Endothelial cell of umbilical vein (primary cell): ENCODE measurements at regions not wholly inside any gene's neighbourhood (a gene's known extent, or its start where the extent isn't known, plus 50 kb on each side); places are given as distances from the start of the nearest gene placed in this dataset.

Source experiments
- BruUV-seq: library from RNA; stranded (reverse); fragments of 400-500 nt; replicated peaks from 2 replicates; lab custom pipeline; 2021; lab: Mats Ljungman, UMichigan
- CTCF ChIA-PET: fragments of 300-600, 350-600 bp; sonication (Branson Sonifier 250); formaldehyde crosslinking; loops from one replicate; lab custom pipeline; 2021; ENCODE audit warnings: antibody characterized with exemption, inconsistent platforms; lab: Charles Lee
- POLR2A ChIA-PET: fragments of 300-600, 350-600 bp; sonication (Branson Sonifier 250); formaldehyde crosslinking; loops from one replicate; lab custom pipeline; 2021; ENCODE audit warnings: antibody characterized with exemption, inconsistent platforms; lab: Charles Lee
- DNase-seq: peaks from one replicate; pipeline ENCODE4 v3.0.0-alpha.2; 2011; ENCODE audit warnings: low read depth, low spot score
- FAIRE-seq: peaks from 2 replicates; lab custom pipeline; 2011; peaks lifted over from hg19 to GRCh38; lab: Jason Lieb, UNC
- H2AFZ ChIP-seq: 2 replicates; pipeline ENCODE4 v1.6.0; 2012; ENCODE audit warnings: low read depth, low read length, control low read depth, inconsistent platforms
- H3K27ac ChIP-seq: 2 replicates; pipeline ENCODE4 v1.5.1; 2011; ENCODE audit warnings: low read depth, mild to moderate bottlenecking, control low read depth, low read length, moderate library complexity; ENCODE audit not compliant: insufficient read depth
- H3K27me3 ChIP-seq, 2 experiments: 2 replicates each; pipeline versions ENCODE4 v1.6.0 to v1.6.1; 2011; ENCODE audit warnings: low read length in 2 of 2, mixed read lengths in 1 of 2; ENCODE audit not compliant: control insufficient read depth in 2 of 2, insufficient read depth in 2 of 2
- H3K36me3 ChIP-seq, 2 experiments: 2 replicates in 1 of 2; 3 replicates in 1 of 2; pipeline ENCODE4 v1.5.1; 2011; ENCODE audit warnings: low read length in 2 of 2, mild to moderate bottlenecking in 1 of 2, moderate library complexity in 1 of 2; ENCODE audit not compliant: control insufficient read depth in 2 of 2, insufficient read depth in 2 of 2; ENCODE audit errors: extremely low read depth in 1 of 2
- H3K4me1 ChIP-seq: 3 replicates; pipeline ENCODE4 v1.5.1; 2011; ENCODE audit warnings: mild to moderate bottlenecking, low read length; ENCODE audit not compliant: control insufficient read depth, insufficient read depth; ENCODE audit errors: extremely low read depth
- H3K4me2 ChIP-seq: 2 replicates; pipeline ENCODE4 v1.6.1; 2011; ENCODE audit warnings: low read length, control low read depth, mixed read lengths; ENCODE audit not compliant: insufficient read depth
- H3K4me3 ChIP-seq, 3 experiments: fragments of 200-600 bp in 1 of 3; sonication (generic), shearing (Covaris generic) in 1 of 3; replicated peaks in 1 of 3; 2 replicates each; pipeline ENCODE4 v1.5.1; 2011 to 2016; ENCODE audit warnings: control low read depth in 3 of 3, low read length in 3 of 3, mild to moderate bottlenecking in 2 of 3, inconsistent platforms in 1 of 3, low read depth in 1 of 3, moderate library complexity in 1 of 3; ENCODE audit not compliant: insufficient read depth in 1 of 3
- H3K79me2 ChIP-seq: 2 replicates; pipeline ENCODE4 v1.6.0; 2012; ENCODE audit warnings: low read length, inconsistent platforms; ENCODE audit not compliant: control insufficient read depth, insufficient read depth
- H3K9ac ChIP-seq: replicated peaks from 2 replicates; pipeline ENCODE3; 2011; ENCODE audit warnings: low read length, control low read depth; ENCODE audit not compliant: insufficient read depth; ENCODE audit errors: extremely low read depth
- H3K9me1 ChIP-seq: replicated peaks from 3 replicates; pipeline ENCODE4 v1.6.0; 2011; ENCODE audit warnings: mild to moderate bottlenecking, low read length; ENCODE audit not compliant: control insufficient read depth, insufficient read depth; ENCODE audit errors: extremely low read depth
- H3K9me3 ChIP-seq: replicated peaks from 2 replicates; pipeline ENCODE4 v1.5.1; 2012; ENCODE audit warnings: low read length, inconsistent platforms; ENCODE audit not compliant: control insufficient read depth, insufficient read depth
- H4K20me1 ChIP-seq: replicated peaks from 2 replicates; pipeline ENCODE3; 2011; ENCODE audit warnings: mild to moderate bottlenecking, low read length; ENCODE audit not compliant: control insufficient read depth, insufficient read depth; ENCODE audit errors: extremely low read depth
- CTCF ChIP-seq, 2 donors: IDR thresholded peaks; 1 replicate in 1 of 2; 2 replicates in 1 of 2; pipeline ENCODE4 v1.5.1; 2011; ENCODE audit warnings: low read length in 2 of 2, mild to moderate bottlenecking in 2 of 2, moderate library complexity in 2 of 2, control low read depth in 1 of 2, inconsistent platforms in 1 of 2, low read depth in 1 of 2; ENCODE audit not compliant: insufficient read depth in 1 of 2; ENCODE audit errors: extremely low read depth in 1 of 2
- EZH2 ChIP-seq: IDR thresholded peaks from 2 replicates; pipeline ENCODE4 v1.6.1; 2012; ENCODE audit warnings: borderline replicate concordance, low read depth, mild to moderate bottlenecking, moderate library complexity, low read length, inconsistent platforms; ENCODE audit not compliant: severe bottlenecking
- FOS ChIP-seq: IDR thresholded peaks from 2 replicates; pipeline ENCODE4 v1.6.1; 2011; ENCODE audit warnings: mild to moderate bottlenecking, low read length, moderate library complexity, borderline replicate concordance; ENCODE audit not compliant: insufficient read depth
- GATA2 ChIP-seq: IDR thresholded peaks from 2 replicates; pipeline ENCODE4 v1.7.0; 2011; ENCODE audit warnings: low read depth, mild to moderate bottlenecking, moderate library complexity, mixed read lengths, low read length; ENCODE audit not compliant: insufficient read length, insufficient read depth
- JUN ChIP-seq: IDR thresholded peaks from 2 replicates; pipeline ENCODE4 v1.6.1; 2011; ENCODE audit warnings: borderline replicate concordance, low read depth; ENCODE audit not compliant: insufficient read length, insufficient read depth
- MAX ChIP-seq: IDR thresholded peaks from 2 replicates; pipeline ENCODE4 v1.6.1; 2011; ENCODE audit not compliant: insufficient read depth, insufficient read length
- MYC ChIP-seq: IDR thresholded peaks from one replicate; pipeline ENCODE4 v1.6.1; 2011; ENCODE audit warnings: mild to moderate bottlenecking, low read depth, low read length
- POLR2A ChIP-seq: IDR thresholded peaks from 2 replicates; pipeline ENCODE4 v1.6.1; 2012; ENCODE audit warnings: low read depth, mild to moderate bottlenecking, control low read depth, low read length
- POLR2AphosphoS5 ChIP-seq: IDR thresholded peaks from 2 replicates; pipeline ENCODE4 v1.6.1; 2012; ENCODE audit warnings: low read depth, mild to moderate bottlenecking, control low read depth, low read length, moderate library complexity; ENCODE audit not compliant: insufficient read depth
- dilution Hi-C: fragments of 300-500 bp; cut with MboI; formaldehyde crosslinking; loops from one replicate; pipeline ENCODE4 v1.15.0; 2019; ENCODE audit warnings: low sequenced_read_pairs; ENCODE audit not compliant: extremely low pct_ligation_motif_present
- intact Hi-C: fragments of 100-400 bp; cut with micrococcal nuclease; formaldehyde crosslinking; loops from one replicate; pipeline ENCODE4 v1.10.0; 2022

DNA sequence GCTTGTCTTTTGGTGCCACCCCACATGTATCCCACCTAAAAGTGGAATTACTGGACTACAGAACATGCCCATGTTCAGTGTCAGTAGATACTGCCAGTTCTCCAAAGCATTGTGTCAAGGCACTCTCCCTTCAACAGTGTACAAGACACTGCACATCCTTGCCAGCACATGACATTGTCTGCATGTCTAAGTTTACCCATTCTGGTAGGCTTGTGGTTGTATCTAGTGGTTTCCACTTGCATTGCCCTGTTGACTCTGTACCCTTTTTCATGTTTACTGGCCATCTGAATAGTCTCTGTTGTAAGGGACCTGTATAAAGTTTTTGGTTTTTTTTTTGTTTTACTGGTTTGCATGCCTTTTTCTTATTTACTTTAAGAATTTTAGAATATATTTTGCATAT lies 222.4 kb upstream of the CNR1 start:
- no peak overlapping the region for H3K9ac ChIP-seq
- no peaks in the 10 kb centered on the region for H4K20me1 ChIP-seq
- no TSS peak for BruUV-seq
- DNase-seq: no peak
- ChIA-PET POLR2A (no interaction called here), CTCF (no interaction called here)
- no peak overlapping the region for H2AFZ ChIP-seq
- no peak overlapping the region for H3K27ac ChIP-seq
- H3K4me3 ChIP-seq: no peak overlapping the region
- H3K9me3 ChIP-seq: no peaks in the 10 kb centered on the region
- dilution Hi-C loops: no loop called here
- no peaks in the 10 kb centered on the region for H3K9me1 ChIP-seq
- intact Hi-C loops: no loop called here
- no peaks in the 10 kb centered on the region for H3K4me1 ChIP-seq
- TF ChIP-seq MYC: no peak
- no peak for TF ChIP-seq GATA2
- H3K27me3 ChIP-seq: no peaks in the 10 kb centered on the region
- FAIRE-seq: no peak
- H3K4me2 ChIP-seq: no peak overlapping the region
- no peaks in the 10 kb centered on the region for H3K36me3 ChIP-seq
- no peaks in the 10 kb centered on the region for H3K79me2 ChIP-seq

DNA sequence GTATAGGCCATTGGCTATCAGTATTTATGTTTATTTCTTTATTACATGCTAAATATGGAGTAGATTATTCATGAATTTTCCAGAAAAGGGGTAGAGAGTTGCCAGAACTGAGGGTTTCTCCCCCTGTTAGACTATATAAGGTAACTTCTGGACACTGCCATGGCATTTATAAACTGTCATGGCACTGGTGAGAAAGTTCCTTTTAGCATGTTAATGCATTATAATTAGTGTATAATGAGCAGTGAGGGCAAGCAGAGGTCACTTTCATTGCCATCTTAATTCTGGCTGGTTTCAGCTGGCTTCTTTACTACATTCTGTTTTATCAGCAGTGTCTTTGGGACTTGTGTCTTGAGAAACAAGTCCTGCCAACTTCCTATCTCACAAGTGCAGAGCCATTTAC lies 220.0 kb upstream of the CNR1 start:
- intact Hi-C loops (no loop called here), dilution Hi-C loops (no loop called here)
- H3K9me3 ChIP-seq: no peaks in the 10 kb centered on the region
- peaks cover under 1% of the 10 kb centered on the region for H3K4me1 ChIP-seq
- no peaks in the 10 kb centered on the region for H3K79me2 ChIP-seq
- H3K9me1 ChIP-seq: no peaks in the 10 kb centered on the region
- H3K9ac ChIP-seq: no peak overlapping the region
- no peaks in the 10 kb centered on the region for H3K36me3 ChIP-seq
- H3K27me3 ChIP-seq: no peaks in the 10 kb centered on the region
- no peaks in the 10 kb centered on the region for H4K20me1 ChIP-seq
- FAIRE-seq (no peak), DNase-seq (no peak)
- H2AFZ ChIP-seq: no peak overlapping the region
- no TSS peak for BruUV-seq
- POLR2A ChIA-PET: no interaction called here
- no peak overlapping the region for H3K27ac ChIP-seq
- no peak for TF ChIP-seq POLR2AphosphoS5
- TF ChIP-seq EZH2: no peak
- TF ChIP-seq GATA2: no peak
- TF ChIP-seq JUN: no peak
- TF ChIP-seq CTCF (IDR thresholded peaks at IDR 0.05; ENCODE audit: extremely low read depth in 1 of 2, insufficient read depth in 1 of 2, low read depth in 1 of 2, low read length in 2 of 2): no peak
- TF ChIP-seq FOS: no peak
- no peak for TF ChIP-seq POLR2A
- TF ChIP-seq MYC: no peak
- TF ChIP-seq MAX: no peak
- CTCF ChIA-PET: no interaction called here
- H3K4me3 ChIP-seq: no peak overlapping the region
- no peak overlapping the region for H3K4me2 ChIP-seq
